Ishikawa (cell line): ENCODE measurements at regions not wholly inside any gene's neighbourhood (a gene's known extent, or its start where the extent isn't known, plus 50 kb on each side); places are given as distances from the start of the nearest gene placed in this dataset.

Experiments
- CEBPB ChIP-seq: IDR thresholded peaks from 2 replicates; pipeline ENCODE4 v1.6.1; 2012
- CREB1 ChIP-seq: IDR thresholded peaks from 2 replicates; pipeline ENCODE4 v1.6.1; 2012; ENCODE audit warnings: low read depth
- EGR1 ChIP-seq: IDR thresholded peaks from 2 replicates; pipeline ENCODE4 v1.6.1; 2012
- EP300 ChIP-seq: IDR thresholded peaks from 2 replicates; pipeline ENCODE4 v1.6.1; 2012; ENCODE audit warnings: borderline replicate concordance
- FOXM1 ChIP-seq: IDR thresholded peaks from 2 replicates; pipeline ENCODE4 v1.6.1; 2012; ENCODE audit warnings: low read depth, borderline replicate concordance
- NFIC ChIP-seq: IDR thresholded peaks from 2 replicates; pipeline ENCODE4 v1.6.1; 2012
- RAD21 ChIP-seq: IDR thresholded peaks from 2 replicates; pipeline ENCODE4 v1.6.1; 2012; ENCODE audit warnings: low read depth
- TAF1 ChIP-seq: IDR thresholded peaks from 2 replicates; pipeline ENCODE4 v1.6.1; 2012; ENCODE audit warnings: low read depth, mild to moderate bottlenecking
- TCF12 ChIP-seq: IDR thresholded peaks from 2 replicates; pipeline ENCODE4 v1.6.1; 2012; ENCODE audit warnings: low read depth
- TEAD4 ChIP-seq: IDR thresholded peaks from 2 replicates; pipeline ENCODE4 v1.6.1; 2012
- USF1 ChIP-seq: IDR thresholded peaks from 2 replicates; pipeline ENCODE4 v1.6.1; 2012
- YY1 ChIP-seq: IDR thresholded peaks from 2 replicates; pipeline ENCODE4 v1.6.1; 2012; ENCODE audit warnings: low read depth
- ZBTB7A ChIP-seq: IDR thresholded peaks from 2 replicates; pipeline ENCODE4 v1.6.1; 2012; ENCODE audit warnings: low read depth
- TF ChIP-seq, protein P1 (sequence below): IDR thresholded peaks from 2 replicates; pipeline ENCODE4 v1.6.1; 2012; ENCODE audit warnings: low read depth, mild to moderate bottlenecking
- TF ChIP-seq, protein P2 (sequence below): IDR thresholded peaks from 2 replicates; pipeline ENCODE4 v1.6.1; 2012

DNA sequence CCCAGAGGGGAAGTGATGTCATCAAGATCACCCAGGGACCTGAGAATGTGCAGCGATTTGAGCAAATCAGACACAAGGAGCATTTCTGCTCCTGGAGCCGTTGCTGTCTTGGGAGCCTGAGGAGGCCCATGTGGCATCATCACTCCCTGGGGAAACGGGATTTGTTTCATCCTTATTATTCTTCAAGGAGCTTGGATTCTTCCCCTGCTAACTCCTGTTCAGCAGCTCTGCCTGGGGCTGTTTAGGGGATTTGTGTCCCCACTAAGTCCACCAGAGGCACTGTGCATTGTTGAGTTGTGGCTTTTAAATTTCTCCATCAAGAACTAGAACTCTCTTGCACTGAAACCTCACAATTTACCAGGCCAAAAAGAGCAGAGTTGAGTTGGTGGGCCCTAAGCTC lies 104.2 kb upstream of the MSX1 start:
- TF ChIP-seq USF1 (no peak), EP300 (no peak), TCF12 (no peak), EGR1 (no peak), NFIC (no peak), TAF1 (no peak), TEAD4 (no peak), CREB1 (no peak), YY1 (no peak), ZBTB7A (no peak), RAD21 (no peak), CEBPB (no peak), FOXM1 (no peak)
- TF ChIP-seq, protein P1, sequence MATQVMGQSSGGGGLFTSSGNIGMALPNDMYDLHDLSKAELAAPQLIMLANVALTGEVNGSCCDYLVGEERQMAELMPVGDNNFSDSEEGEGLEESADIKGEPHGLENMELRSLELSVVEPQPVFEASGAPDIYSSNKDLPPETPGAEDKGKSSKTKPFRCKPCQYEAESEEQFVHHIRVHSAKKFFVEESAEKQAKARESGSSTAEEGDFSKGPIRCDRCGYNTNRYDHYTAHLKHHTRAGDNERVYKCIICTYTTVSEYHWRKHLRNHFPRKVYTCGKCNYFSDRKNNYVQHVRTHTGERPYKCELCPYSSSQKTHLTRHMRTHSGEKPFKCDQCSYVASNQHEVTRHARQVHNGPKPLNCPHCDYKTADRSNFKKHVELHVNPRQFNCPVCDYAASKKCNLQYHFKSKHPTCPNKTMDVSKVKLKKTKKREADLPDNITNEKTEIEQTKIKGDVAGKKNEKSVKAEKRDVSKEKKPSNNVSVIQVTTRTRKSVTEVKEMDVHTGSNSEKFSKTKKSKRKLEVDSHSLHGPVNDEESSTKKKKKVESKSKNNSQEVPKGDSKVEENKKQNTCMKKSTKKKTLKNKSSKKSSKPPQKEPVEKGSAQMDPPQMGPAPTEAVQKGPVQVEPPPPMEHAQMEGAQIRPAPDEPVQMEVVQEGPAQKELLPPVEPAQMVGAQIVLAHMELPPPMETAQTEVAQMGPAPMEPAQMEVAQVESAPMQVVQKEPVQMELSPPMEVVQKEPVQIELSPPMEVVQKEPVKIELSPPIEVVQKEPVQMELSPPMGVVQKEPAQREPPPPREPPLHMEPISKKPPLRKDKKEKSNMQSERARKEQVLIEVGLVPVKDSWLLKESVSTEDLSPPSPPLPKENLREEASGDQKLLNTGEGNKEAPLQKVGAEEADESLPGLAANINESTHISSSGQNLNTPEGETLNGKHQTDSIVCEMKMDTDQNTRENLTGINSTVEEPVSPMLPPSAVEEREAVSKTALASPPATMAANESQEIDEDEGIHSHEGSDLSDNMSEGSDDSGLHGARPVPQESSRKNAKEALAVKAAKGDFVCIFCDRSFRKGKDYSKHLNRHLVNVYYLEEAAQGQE, result no peak
- TF ChIP-seq, protein P2, sequence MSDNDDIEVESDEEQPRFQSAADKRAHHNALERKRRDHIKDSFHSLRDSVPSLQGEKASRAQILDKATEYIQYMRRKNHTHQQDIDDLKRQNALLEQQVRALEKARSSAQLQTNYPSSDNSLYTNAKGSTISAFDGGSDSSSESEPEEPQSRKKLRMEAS, result no peak

GRCh38 chr4:4754641-4755040 lies 104.8 kb upstream of the MSX1 start:
- TF ChIP-seq, protein P1, result no peak
- TF ChIP-seq CREB1 (no peak), EP300 (no peak), EGR1 (no peak), ZBTB7A (no peak), RAD21 (no peak), CEBPB (no peak), TAF1 (no peak), YY1 (no peak), FOXM1 (no peak), USF1 (no peak), TEAD4 (no peak), TCF12 (no peak), NFIC (no peak)
- TF ChIP-seq, protein P2, result no peak

DNA sequence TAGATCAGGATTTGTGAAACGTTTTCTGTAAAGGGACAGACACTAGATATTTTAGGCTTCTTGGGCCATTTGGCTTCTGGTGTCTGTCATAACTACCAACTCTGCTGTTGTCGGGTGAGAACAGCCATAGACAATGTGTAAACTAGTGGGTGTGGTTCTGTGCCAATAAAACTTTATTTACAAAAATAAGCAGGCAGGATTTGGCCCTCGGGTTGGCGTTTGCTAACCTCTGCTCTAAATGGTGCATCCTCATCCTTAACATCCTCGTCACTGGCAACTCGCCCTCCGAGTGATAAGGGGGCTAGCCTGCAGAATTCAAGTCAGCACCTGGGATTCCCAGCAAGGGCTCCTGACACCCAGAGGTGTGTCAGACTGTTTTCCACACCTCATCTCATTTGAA lies 105.8 kb upstream of the MSX1 start:
- TF ChIP-seq CEBPB (no peak), USF1 (no peak), EP300 (no peak), RAD21 (no peak), TAF1 (no peak), TCF12 (no peak), ZBTB7A (no peak)
- TF ChIP-seq, protein P1, result no peak
- TF ChIP-seq, protein P2, result no peak

- TF ChIP-seq, protein P1, result no peak
- TF ChIP-seq NFIC, result no peak
- TF ChIP-seq CEBPB, result no peak
- TF ChIP-seq EGR1, result no peak
- no peak for TF ChIP-seq YY1
- TF ChIP-seq, protein P2, result no peak
- TF ChIP-seq TCF12, result no peak
- no peak for TF ChIP-seq ZBTB7A
- no peak for TF ChIP-seq EP300
- TF ChIP-seq FOXM1, result no peak
- no peak for TF ChIP-seq TAF1
- TF ChIP-seq TEAD4, result no peak
- TF ChIP-seq RAD21, result no peak
- TF ChIP-seq USF1, result no peak
- no peak for TF ChIP-seq CREB1
Observed at GRCh38 chr4:4752576-4753401, 106.7 kb upstream of the MSX1 start.
